ENCODE measurements at regions not wholly inside any gene's neighbourhood (a gene's known extent, or its start where the extent isn't known, plus 50 kb on each side); places are given as distances from the start of the nearest gene placed in this dataset.

- no peak for TF ChIP-seq CTCF (IDR thresholded peaks at IDR 0.05; ENCODE audit: insufficient read depth, low read depth, low read length, missing control alignments)
- no peak for DNase-seq (ENCODE audit: low read depth)
Observed at GRCh38 chr3:31294430-31295149, 238.1 kb upstream of the STT3B start.

GRCh38 chr3:31295150-31295765 is 237.5 kb upstream of the STT3B start:
- TF ChIP-seq CTCF (IDR thresholded peaks at IDR 0.05; ENCODE audit: insufficient read depth, low read depth, low read length, missing control alignments): no peak
- DNase-seq (ENCODE audit: low read depth): no peak
- H3K4me3 ChIP-seq (ENCODE audit: low read length): no peak overlapping the region

More at GRCh38 chr3:31294430-31295149, 238.1 kb upstream of the STT3B start:
- H3K4me3 ChIP-seq (ENCODE audit: low read length): no peak overlapping the region

GRCh38 chr3:31297726-31298298 is 234.9 kb upstream of the STT3B start:
- DNase-seq (ENCODE audit: low read depth): no peak
- no peak overlapping the region for H3K4me3 ChIP-seq (ENCODE audit: low read length)
- no peak for TF ChIP-seq CTCF (IDR thresholded peaks at IDR 0.05; ENCODE audit: insufficient read depth, low read depth, low read length, missing control alignments)

- no peak for DNase-seq (ENCODE audit: low read depth)
- H3K4me3 ChIP-seq (ENCODE audit: low read length): no peak overlapping the region
- TF ChIP-seq CTCF (IDR thresholded peaks at IDR 0.05; ENCODE audit: insufficient read depth, low read depth, low read length, missing control alignments): no peak
Observed at GRCh38 chr3:31300456-31301443, 232.0 kb upstream of the STT3B start.

GRCh38 chr3:31302343-31302742 is 230.4 kb upstream of the STT3B start:
- no peak for TF ChIP-seq CTCF (IDR thresholded peaks at IDR 0.05; ENCODE audit: insufficient read depth, low read depth, low read length, missing control alignments)
- no peak overlapping the region for H3K4me3 ChIP-seq (ENCODE audit: low read length)
- DNase-seq (ENCODE audit: low read depth): no peak

GRCh38 chr3:31305340-31305739 is 227.4 kb upstream of the STT3B start:
- no peak overlapping the region for H3K4me3 ChIP-seq (ENCODE audit: low read length)
- DNase-seq (ENCODE audit: low read depth): no peak
- no peak for TF ChIP-seq CTCF (IDR thresholded peaks at IDR 0.05; ENCODE audit: insufficient read depth, low read depth, low read length, missing control alignments)

Measured in epithelial cell of esophagus (primary cell).